HL-60 (cell line): ENCODE measurements at regions not wholly inside any gene's neighbourhood (a gene's known extent, or its start where the extent isn't known, plus 50 kb on each side); places are given as distances from the start of the nearest gene placed in this dataset.

Experiments
- DNase-seq, 2 experiments: peaks; one replicate each; pipeline ENCODE4 v3.0.0-alpha.2; 2010 to 2020; ENCODE audit warnings: low read depth in 1 of 2, low spot score in 1 of 2
- H3K27ac ChIP-seq: fragments of 250-450 bp; sonication (Bioruptor Pico); replicated peaks from 2 replicates; pipeline ENCODE4 v1.5.1; 2020; ENCODE audit warnings: mild to moderate bottlenecking, moderate library complexity
- H3K27me3 ChIP-seq: fragments of 250-450 bp; sonication (Bioruptor Pico); 2 replicates; pipeline ENCODE4 v1.5.1; 2021; ENCODE audit warnings: mild to moderate bottlenecking, moderate library complexity; ENCODE audit not compliant: insufficient read depth, poor library complexity, severe bottlenecking
- H3K4me3 ChIP-seq: replicated peaks from 2 replicates; pipeline ENCODE4 v1.5.1; 2011; ENCODE audit warnings: mild to moderate bottlenecking, control low read depth, low read length; ENCODE audit not compliant: insufficient read depth
- CTCF ChIP-seq: IDR thresholded peaks from one replicate; pipeline ENCODE4 v1.5.1; 2011; ENCODE audit warnings: low read length, control low read depth, inconsistent platforms; ENCODE audit not compliant: insufficient read depth
- GABPA ChIP-seq: IDR thresholded peaks from 2 replicates; pipeline ENCODE4 v1.6.1; 2012; ENCODE audit warnings: low read depth
- POLR2AphosphoS5 ChIP-seq: IDR thresholded peaks from 2 replicates; pipeline ENCODE4 v1.6.1; 2012; ENCODE audit warnings: low read depth
- REST ChIP-seq: IDR thresholded peaks from 2 replicates; pipeline ENCODE4 v1.6.1; 2012; ENCODE audit warnings: low read depth; ENCODE audit not compliant: insufficient replicate concordance
- SPI1 ChIP-seq: IDR thresholded peaks from 2 replicates; pipeline ENCODE4 v1.6.1; 2012; ENCODE audit warnings: low read depth, mild to moderate bottlenecking, borderline replicate concordance

- no peak for TF ChIP-seq SPI1
- no peak for TF ChIP-seq REST
- TF ChIP-seq POLR2AphosphoS5: no peak
- TF ChIP-seq GABPA: no peak
- no peak for TF ChIP-seq CTCF
- Histone ChIP-seq H3K4me3 (no peak overlapping the region), H3K27me3 (no peaks in the 10 kb centered on the region), H3K27ac (no peak overlapping the region)
- no peak for DNase-seq
Observed at GRCh38 chr11:71186806-71187205, 65.6 kb downstream of the SHANK2 start.

- Histone ChIP-seq H3K4me3 (no peak overlapping the region), H3K27ac (no peak overlapping the region), H3K27me3 (no peaks in the 10 kb centered on the region)
- TF ChIP-seq POLR2AphosphoS5 (no peak), GABPA (no peak), REST (no peak), SPI1 (no peak), CTCF (no peak)
- DNase-seq: no peak
Observed at GRCh38 chr11:71185411-71185810, 67.0 kb downstream of the SHANK2 start.

- no peak overlapping the region for H3K27ac ChIP-seq
- no peak overlapping the region for H3K4me3 ChIP-seq
- no peak for DNase-seq
- peaks cover 2% of the 10 kb centered on the region for H3K27me3 ChIP-seq
- TF ChIP-seq SPI1 (no peak), POLR2AphosphoS5 (no peak), CTCF (no peak), GABPA (no peak), REST (no peak)
Observed at GRCh38 chr11:71184421-71185210, 67.8 kb downstream of the SHANK2 start.
